ENCODE measurements at regions not wholly inside any gene's neighbourhood (a gene's known extent, or its start where the extent isn't known, plus 50 kb on each side); places are given as distances from the start of the nearest gene placed in this dataset.
"Not testable (repeated sequence)": the region's sequence is repeated elsewhere in the genome, so short reads cannot be mapped to it uniquely, and the experiment has no call there.

GRCh38 chr11:133628371-133628770 lies 96.1 kb upstream of the OPCML start:
- H3K9me1 ChIP-seq (ENCODE audit: insufficient read depth, low read length); H2AK9ac ChIP-seq (replicated peaks; ENCODE audit: low read depth, low read length, poor library complexity); in situ Hi-C loops (cut with MboI; ENCODE audit: low sequenced_read_pairs); H4K20me1 ChIP-seq (ENCODE audit: insufficient read depth, low read length); H2BK15ac ChIP-seq (ENCODE audit: low read depth, low read length); H4K8ac ChIP-seq (ENCODE audit: low read depth in 2 of 2, low read length in 2 of 2); H3K18ac ChIP-seq (ENCODE audit: low read depth, low read length); H3K36me3 ChIP-seq (ENCODE audit: control insufficient read depth, insufficient read depth, low read length); H3K4me2 ChIP-seq (ENCODE audit: low read depth, low read length); H2BK120ac ChIP-seq (ENCODE audit: low read depth, low read length); ATAC-seq (ENCODE audit: low read depth); H2AFZ ChIP-seq (replicated peaks; ENCODE audit: low read length, poor library complexity); H3K14ac ChIP-seq (replicated peaks; ENCODE audit: low read depth, low read length); POLR2A ChIA-PET (ENCODE audit: unreplicated experiment); DNase-seq; H3K9me3 ChIP-seq (ENCODE audit: control insufficient read depth, insufficient read depth, low read length); CTCF ChIA-PET; H3K23ac ChIP-seq (ENCODE audit: low read depth, low read length); H3K79me1 ChIP-seq (ENCODE audit: low read depth in 1 of 2, low read length in 2 of 2); H3K4ac ChIP-seq (ENCODE audit: low read depth, low read length); H2AK5ac ChIP-seq (ENCODE audit: low read depth, low read length); H3K4me3 ChIP-seq (ENCODE audit: insufficient read depth, low read depth, low read length); H2BK20ac ChIP-seq (ENCODE audit: low read depth, low read length); H3K27ac ChIP-seq (ENCODE audit: insufficient read depth, low read length); H3K27me3 ChIP-seq (ENCODE audit: control insufficient read depth, insufficient read depth, low read length); H4K91ac ChIP-seq (ENCODE audit: insufficient read depth, low read depth, low read length); H4K5ac ChIP-seq (ENCODE audit: low read depth, low read length); H3K4me1 ChIP-seq (ENCODE audit: control insufficient read depth, insufficient read depth, low read length); BruUV-seq (replicated peaks); H2BK5ac ChIP-seq (ENCODE audit: low read depth, low read length, poor library complexity, severe bottlenecking); H3K9ac ChIP-seq (ENCODE audit: low read depth, low read length); H3K56ac ChIP-seq (ENCODE audit: extremely low read depth, insufficient read depth, low read length); intact Hi-C loops (cut with micrococcal nuclease); dilution Hi-C loops (cut with HindIII; ENCODE audit: low sequenced_read_pairs, unreplicated experiment): not testable (repeated sequence)
- no CpG with 5 or more reads among the region's 11 CpGs for WGBS, 2 experiments (ENCODE audit: extremely low coverage in 2 of 2, insufficient read length in 1 of 2)
